Mucosa of rectum (tissue), 2 donors: ENCODE measurements at regions not wholly inside any gene's neighbourhood (a gene's known extent, or its start where the extent isn't known, plus 50 kb on each side); places are given as distances from the start of the nearest gene placed in this dataset.

Source experiments
- H3K27ac ChIP-seq, 2 donors: one replicate each; pipeline ENCODE4 v1.7.0; 2013; ENCODE audit warnings: inconsistent platforms in 2 of 2, low read depth in 2 of 2, low read length in 2 of 2
- H3K27me3 ChIP-seq, 2 donors: one replicate each; pipeline ENCODE4 v1.7.0; 2013; ENCODE audit warnings: low read length in 2 of 2; ENCODE audit not compliant: control insufficient read depth in 2 of 2, insufficient read depth in 2 of 2
- H3K36me3 ChIP-seq, 2 donors: one replicate each; pipeline ENCODE4 v1.7.0; 2013; ENCODE audit warnings: low read length in 2 of 2; ENCODE audit not compliant: control insufficient read depth in 2 of 2, insufficient read depth in 2 of 2
- H3K4me1 ChIP-seq, 2 donors: one replicate each; pipeline ENCODE4 v1.7.0; 2013; ENCODE audit warnings: low read length in 2 of 2, mild to moderate bottlenecking in 1 of 2; ENCODE audit not compliant: control insufficient read depth in 2 of 2, insufficient read depth in 2 of 2
- H3K4me3 ChIP-seq, 2 donors: one replicate each; pipeline ENCODE4 v1.7.0; 2013; ENCODE audit warnings: low read length in 2 of 2
- H3K9ac ChIP-seq, 2 donors: one replicate each; pipeline ENCODE4 v1.7.0; 2013; ENCODE audit warnings: low read length in 2 of 2, low read depth in 1 of 2, mild to moderate bottlenecking in 1 of 2
- H3K9me3 ChIP-seq, 2 donors: one replicate each; pipeline ENCODE4 v1.7.0; 2013; ENCODE audit warnings: low read length in 2 of 2; ENCODE audit not compliant: control insufficient read depth in 2 of 2
- donor health status: healthy.
- donor health status: Normal muscosa, but diverticular disease.

GRCh38 chr2:147025646-147026585 is 818.9 kb upstream of the ACVR2A start:
- no peak overlapping the region for H3K27ac ChIP-seq

GRCh38 chr2:147019311-147019710 is 825.5 kb upstream of the ACVR2A start:
- H3K36me3 ChIP-seq, result no peaks in the 10 kb centered on the region
- no peaks in the 10 kb centered on the region for H3K4me1 ChIP-seq
- no peaks in the 10 kb centered on the region for H3K27me3 ChIP-seq
- H3K9ac ChIP-seq, result no peak overlapping the region
- H3K4me3 ChIP-seq, result no peak overlapping the region
- no peak overlapping the region for H3K27ac ChIP-seq
- no peaks in the 10 kb centered on the region for H3K9me3 ChIP-seq

More at GRCh38 chr2:147025646-147026585, 818.9 kb upstream of the ACVR2A start:
- no peaks in the 10 kb centered on the region for H3K4me1 ChIP-seq
- no peaks in the 10 kb centered on the region for H3K36me3 ChIP-seq
- H3K4me3 ChIP-seq, result no peak overlapping the region
- H3K9ac ChIP-seq, result no peak overlapping the region
- H3K9me3 ChIP-seq, result no peaks in the 10 kb centered on the region
- no peaks in the 10 kb centered on the region for H3K27me3 ChIP-seq

- Histone ChIP-seq H3K4me1 (no peaks in the 10 kb centered on the region), H3K27ac (no peak overlapping the region), H3K9ac (no peak overlapping the region), H3K9me3 (no peaks in the 10 kb centered on the region), H3K27me3 (no peaks in the 10 kb centered on the region), H3K36me3 (no peaks in the 10 kb centered on the region), H3K4me3 (no peak overlapping the region)
Measured at GRCh38 chr2:147017951-147018645, 826.7 kb upstream of the ACVR2A start.

- H3K4me3 ChIP-seq, result no peak overlapping the region
- H3K9me3 ChIP-seq, result no peaks in the 10 kb centered on the region
- no peaks in the 10 kb centered on the region for H3K4me1 ChIP-seq
- no peaks in the 10 kb centered on the region for H3K27me3 ChIP-seq
- no peak overlapping the region for H3K9ac ChIP-seq
- H3K36me3 ChIP-seq, result no peaks in the 10 kb centered on the region
- H3K27ac ChIP-seq, result no peak overlapping the region
Measured at GRCh38 chr2:147016181-147016580, 828.6 kb upstream of the ACVR2A start.

- no peak overlapping the region for H3K9ac ChIP-seq
- no peak overlapping the region for H3K27ac ChIP-seq
- no peaks in the 10 kb centered on the region for H3K9me3 ChIP-seq
- no peak overlapping the region for H3K4me3 ChIP-seq
- H3K4me1 ChIP-seq, result no peaks in the 10 kb centered on the region
- no peaks in the 10 kb centered on the region for H3K27me3 ChIP-seq
- H3K36me3 ChIP-seq, result no peaks in the 10 kb centered on the region
Measured at GRCh38 chr2:147015591-147015990, 829.2 kb upstream of the ACVR2A start.

- no peak overlapping the region for H3K4me3 ChIP-seq
- no peaks in the 10 kb centered on the region for H3K36me3 ChIP-seq
- H3K9ac ChIP-seq, result no peak overlapping the region
- H3K9me3 ChIP-seq, result no peaks in the 10 kb centered on the region
- no peak overlapping the region for H3K27ac ChIP-seq
- H3K27me3 ChIP-seq, result no peaks in the 10 kb centered on the region
- no peaks in the 10 kb centered on the region for H3K4me1 ChIP-seq
Measured at GRCh38 chr2:147013696-147014392, 831.0 kb upstream of the ACVR2A start.

GRCh38 chr2:147008481-147008880 is 836.3 kb upstream of the ACVR2A start:
- H3K4me1 ChIP-seq, result no peaks in the 10 kb centered on the region
- H3K9ac ChIP-seq, result no peak overlapping the region
- no peak overlapping the region for H3K27ac ChIP-seq
- H3K27me3 ChIP-seq, result no peaks in the 10 kb centered on the region
- H3K36me3 ChIP-seq, result no peaks in the 10 kb centered on the region
- no peaks in the 10 kb centered on the region for H3K9me3 ChIP-seq
- no peak overlapping the region for H3K4me3 ChIP-seq

- no peaks in the 10 kb centered on the region for H3K36me3 ChIP-seq
- H3K4me1 ChIP-seq, result no peaks in the 10 kb centered on the region
- H3K27me3 ChIP-seq, result no peaks in the 10 kb centered on the region
- H3K9ac ChIP-seq, result no peak overlapping the region
- no peak overlapping the region for H3K4me3 ChIP-seq
- no peak overlapping the region for H3K27ac ChIP-seq
- H3K9me3 ChIP-seq, result no peaks in the 10 kb centered on the region
Measured at GRCh38 chr2:147006736-147007141, 838.1 kb upstream of the ACVR2A start.

- no peak overlapping the region for H3K27ac ChIP-seq
- H3K4me1 ChIP-seq, result no peaks in the 10 kb centered on the region
- no peaks in the 10 kb centered on the region for H3K36me3 ChIP-seq
- no peaks in the 10 kb centered on the region for H3K9me3 ChIP-seq
- H3K27me3 ChIP-seq, result no peaks in the 10 kb centered on the region
- no peak overlapping the region for H3K4me3 ChIP-seq
- H3K9ac ChIP-seq, result no peak overlapping the region
Measured at GRCh38 chr2:147003081-147003480, 841.7 kb upstream of the ACVR2A start.

GRCh38 chr2:147002256-147002655 is 842.6 kb upstream of the ACVR2A start:
- no peaks in the 10 kb centered on the region for H3K9me3 ChIP-seq
- no peak overlapping the region for H3K4me3 ChIP-seq
- no peaks in the 10 kb centered on the region for H3K36me3 ChIP-seq
- no peak overlapping the region for H3K9ac ChIP-seq
- H3K27me3 ChIP-seq, result no peaks in the 10 kb centered on the region
- H3K27ac ChIP-seq, result no peak overlapping the region
- H3K4me1 ChIP-seq, result no peaks in the 10 kb centered on the region
